HG03469 (cell line): ENCODE measurements at regions not wholly inside any gene's neighbourhood (a gene's known extent, or its start where the extent isn't known, plus 50 kb on each side); places are given as distances from the start of the nearest gene placed in this dataset.

Experiments
- ATAC-seq: cut with Tn5 transposase; IDR thresholded peaks from one replicate; pipeline ENCODE4 v1.9.1; 2021; ENCODE audit warnings: mild to moderate bottlenecking, moderate library complexity, moderate number of reproducible peaks; ENCODE audit not compliant: unreplicated experiment

DNA sequence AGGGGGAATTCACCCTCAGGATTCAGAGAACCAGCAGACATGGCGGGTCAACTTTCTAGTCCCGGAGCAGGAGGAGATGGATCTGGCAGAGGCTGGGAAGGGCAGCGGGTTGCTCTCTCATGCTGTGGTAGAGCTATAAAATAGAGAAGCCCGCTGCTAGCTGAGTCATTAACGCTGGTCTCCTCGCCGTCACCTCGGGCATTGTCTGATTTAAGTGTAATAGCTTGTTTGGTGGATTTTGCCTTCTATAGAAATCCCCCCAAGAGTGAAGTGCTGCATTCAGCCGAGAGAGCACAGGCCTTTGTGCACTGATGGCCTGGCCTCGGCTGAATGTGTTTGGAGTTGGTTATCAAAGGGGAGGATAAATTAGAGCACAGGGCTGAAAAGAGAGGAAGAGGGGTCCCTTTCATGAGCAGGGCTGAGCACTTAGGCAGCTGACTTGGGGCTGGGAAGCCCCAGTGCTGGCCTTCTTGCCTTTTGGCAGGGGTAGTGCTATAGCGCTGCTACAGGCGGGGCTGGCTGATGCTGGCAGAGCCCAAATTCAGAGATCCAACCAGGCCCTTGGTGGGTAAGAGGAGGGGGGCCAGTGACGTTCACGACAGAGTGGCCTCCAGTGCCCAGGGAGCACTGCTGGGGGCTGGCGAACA, 161.1 kb upstream of the CADM1 start:
- no peak for ATAC-seq

DNA sequence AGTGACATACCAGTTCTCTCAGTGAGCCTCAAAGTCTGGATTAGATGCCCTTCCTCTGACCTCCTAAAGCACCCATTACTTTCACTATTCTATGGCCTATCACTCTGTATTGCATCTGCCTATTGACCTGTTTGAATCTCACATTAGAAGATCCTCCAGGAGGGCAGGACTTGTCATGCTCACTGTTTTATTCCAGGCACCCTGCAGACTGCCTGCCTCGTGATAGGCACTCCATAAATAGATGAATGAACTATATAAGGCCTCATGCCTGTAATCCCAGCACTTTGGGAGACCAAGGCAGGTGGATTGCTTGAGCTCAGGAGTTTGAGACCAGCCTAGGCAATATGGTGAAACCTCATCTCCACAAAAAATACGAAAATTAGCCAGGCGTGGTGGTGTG, 160.1 kb upstream of the CADM1 start:
- no peak for ATAC-seq

DNA sequence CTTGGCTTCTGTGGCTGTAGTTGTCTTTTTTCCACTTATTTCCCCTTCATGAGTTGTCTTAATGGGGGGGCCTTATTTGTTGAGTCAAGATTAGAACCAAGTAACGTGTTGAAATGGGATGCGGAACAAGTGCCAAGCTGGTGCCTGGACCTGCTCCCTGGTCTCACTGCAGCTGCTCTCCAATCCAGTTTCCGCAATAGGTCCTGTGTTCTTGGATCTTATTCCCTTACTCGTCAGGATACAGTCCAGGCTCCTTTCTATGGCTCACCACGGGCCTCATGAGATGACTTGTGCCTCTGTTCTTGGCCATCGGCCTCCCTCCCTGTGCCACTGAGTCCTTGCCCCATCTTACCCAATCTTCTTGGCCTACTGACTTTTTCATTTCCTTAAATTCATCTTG, 159.6 kb upstream of the CADM1 start:
- ATAC-seq: no peak

DNA sequence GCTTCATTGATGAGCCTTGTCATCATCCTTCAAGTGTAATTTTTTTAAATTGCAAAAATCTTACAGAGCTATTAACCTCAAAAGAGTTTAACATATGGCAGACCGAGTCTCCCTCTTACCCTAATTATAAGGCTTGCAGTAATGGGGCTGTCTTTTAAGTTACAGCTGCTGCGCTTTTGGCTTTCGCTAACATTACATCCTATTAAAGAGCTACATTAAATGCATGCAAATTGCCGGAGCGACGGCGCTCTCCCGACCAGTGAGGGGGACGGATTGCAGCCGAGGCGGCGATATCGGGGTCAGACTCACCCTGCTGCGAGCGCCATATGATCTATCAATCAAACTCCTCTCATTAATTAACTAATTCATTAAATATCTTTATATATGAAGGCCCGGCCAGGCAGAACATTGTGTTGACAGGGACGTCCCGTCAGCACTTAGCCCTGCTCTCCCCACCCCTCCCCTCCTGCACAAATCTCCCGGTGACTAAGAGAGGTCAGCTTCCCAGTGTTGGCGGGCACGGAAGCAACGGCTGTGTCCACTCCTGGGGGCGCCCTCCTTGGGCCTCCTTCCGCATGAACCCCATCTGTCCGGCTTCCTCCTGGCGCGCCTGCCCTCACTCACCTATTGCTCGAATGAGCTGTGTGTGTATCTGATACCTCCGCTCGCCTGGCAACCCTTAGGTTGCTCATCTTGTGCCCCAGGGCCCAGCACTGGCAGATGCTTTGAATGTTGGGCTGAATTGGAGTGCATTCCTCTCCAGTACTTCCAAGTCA, 156.0 kb upstream of the CADM1 start:
- ATAC-seq: no peak

DNA sequence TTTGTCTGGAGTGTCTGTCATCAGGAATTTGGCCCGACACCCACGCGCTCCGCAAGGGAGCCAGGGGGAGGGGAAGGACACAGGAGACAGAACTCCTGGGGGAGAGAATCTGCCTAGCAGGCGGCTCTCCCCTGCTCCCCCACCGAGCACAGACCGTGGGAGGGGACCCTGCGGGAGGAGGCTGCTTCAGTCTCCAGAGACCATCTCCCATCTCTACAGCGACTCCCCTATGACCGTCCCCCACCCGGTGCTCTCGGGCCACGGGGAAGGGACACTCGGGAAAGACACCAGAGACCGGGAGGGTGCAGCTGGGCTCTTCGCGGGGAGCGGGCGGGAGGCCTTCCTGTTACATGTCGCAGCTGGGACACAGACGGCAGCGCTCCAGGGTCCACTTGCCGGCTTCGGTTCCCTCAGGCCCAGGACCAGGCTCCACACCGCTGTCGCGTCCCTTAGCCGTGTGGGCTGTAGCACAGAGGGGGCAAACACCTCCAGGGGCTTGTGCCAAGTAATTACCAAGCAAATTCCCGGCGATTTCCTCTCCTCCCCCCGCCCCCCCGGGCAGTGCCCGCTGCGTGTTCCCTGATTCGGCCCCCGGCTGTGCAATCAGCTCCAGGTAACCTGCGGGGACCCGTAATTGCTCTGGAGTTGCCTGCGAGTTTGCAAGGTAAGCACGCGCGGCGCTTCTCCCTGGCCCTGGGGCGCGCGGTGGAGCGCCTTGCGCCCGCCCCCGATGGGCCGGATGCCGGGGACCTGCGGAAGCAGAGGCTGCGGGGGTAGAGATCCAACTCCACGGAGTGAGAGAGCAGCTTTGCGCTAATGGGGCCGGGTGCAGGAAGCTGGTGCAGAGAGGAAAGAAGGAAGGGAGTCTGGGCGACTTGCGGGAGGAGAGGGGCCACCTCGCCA, 155.1 kb upstream of the CADM1 start:
- ATAC-seq: no peak

DNA sequence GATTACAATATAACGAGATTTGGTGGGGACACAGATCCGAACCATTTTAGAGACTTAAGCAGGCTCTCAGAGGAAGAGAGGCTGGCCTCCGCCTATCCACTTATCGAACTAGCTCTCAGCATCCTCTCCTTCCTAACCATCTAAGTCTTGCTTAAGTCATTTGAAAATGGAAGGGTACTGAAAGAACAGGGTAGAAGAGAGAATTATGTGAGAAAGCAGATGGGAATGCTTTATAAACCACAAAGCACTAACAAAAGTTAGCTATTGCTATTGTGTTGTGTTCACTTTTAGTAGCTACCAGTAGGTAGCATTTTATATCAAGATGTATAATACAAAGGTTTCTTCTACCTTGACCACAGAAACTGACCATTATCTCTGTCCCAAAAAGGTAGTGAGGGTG, 153.4 kb upstream of the CADM1 start:
- no peak for ATAC-seq

DNA sequence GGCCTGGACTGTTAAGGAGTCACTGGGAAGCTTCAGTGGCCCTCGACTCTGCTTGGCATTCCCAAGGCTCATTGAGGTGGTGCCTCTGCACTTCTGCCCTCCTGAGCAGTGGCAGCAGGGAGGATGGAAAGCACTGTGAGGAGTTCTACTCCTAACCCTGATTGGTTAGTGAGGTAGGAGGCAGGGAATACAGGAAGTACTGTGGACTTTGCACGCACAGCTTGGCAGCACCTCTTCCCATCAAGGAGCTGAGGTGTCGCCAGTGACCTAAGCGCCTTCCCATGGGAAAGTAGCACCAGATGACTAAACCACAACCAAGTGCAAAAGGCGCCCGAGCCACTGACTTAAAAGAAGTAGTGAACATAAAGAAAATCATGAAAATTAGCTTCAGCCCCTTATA, 152.5 kb upstream of the CADM1 start:
- ATAC-seq: no peak

DNA sequence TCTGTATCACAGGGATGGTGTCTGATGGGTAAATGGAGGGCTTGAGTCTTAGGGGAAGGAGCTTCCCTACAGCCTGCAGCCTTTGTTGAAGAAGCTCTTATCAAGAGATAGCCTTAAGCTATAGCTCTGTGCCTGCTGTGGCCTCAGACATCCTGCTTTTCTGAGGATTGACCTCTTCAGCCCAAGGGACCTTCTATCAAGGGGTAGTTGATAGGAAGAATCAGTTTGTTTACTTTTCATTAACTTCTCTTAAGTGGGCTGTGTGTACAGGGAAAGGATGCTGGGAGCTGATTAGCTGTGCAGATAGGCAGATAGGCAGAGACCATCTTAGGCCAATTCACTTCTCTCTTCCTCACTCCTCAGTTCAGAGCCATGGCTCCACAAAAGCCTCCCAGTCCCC, 151.8 kb upstream of the CADM1 start:
- ATAC-seq: no peak

DNA sequence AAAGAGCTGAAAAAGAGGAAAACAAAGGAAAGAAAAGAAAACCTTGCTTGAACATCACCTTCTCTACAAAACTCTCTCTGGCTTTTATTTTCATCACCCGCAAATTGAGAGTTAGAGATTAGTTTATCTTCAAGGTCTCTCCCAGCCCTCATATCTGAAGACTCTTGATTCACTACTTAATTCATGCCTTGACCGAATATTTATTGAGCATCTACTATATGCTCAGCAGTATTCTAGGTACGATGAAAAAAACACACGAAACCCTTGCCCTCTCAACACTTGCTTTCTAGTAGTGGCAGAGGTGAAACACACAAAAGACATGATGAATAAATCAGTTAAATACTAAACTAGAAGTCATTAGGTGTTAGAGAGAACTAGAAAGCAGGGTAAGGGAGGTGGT, 150.6 kb upstream of the CADM1 start:
- no peak for ATAC-seq

DNA sequence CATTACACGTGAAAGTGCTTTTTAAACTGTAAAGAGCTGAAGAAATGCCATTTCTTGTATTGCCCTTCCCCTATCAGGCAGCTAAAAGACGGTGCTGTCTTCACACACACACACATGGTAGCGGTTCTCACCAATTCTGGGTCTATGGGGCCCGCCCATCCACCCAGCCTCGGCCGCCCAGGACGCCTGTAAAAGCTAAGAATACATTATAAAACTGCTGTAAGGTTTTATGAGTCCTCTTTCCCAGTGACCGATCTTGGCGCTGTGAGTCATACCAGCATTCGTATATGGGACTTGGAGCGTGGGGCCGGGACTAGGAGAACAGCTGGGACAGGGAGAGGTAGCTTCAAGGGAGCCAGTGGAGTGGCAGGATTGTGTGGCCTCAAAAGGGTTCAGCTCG, 149.7 kb upstream of the CADM1 start:
- no peak for ATAC-seq

DNA sequence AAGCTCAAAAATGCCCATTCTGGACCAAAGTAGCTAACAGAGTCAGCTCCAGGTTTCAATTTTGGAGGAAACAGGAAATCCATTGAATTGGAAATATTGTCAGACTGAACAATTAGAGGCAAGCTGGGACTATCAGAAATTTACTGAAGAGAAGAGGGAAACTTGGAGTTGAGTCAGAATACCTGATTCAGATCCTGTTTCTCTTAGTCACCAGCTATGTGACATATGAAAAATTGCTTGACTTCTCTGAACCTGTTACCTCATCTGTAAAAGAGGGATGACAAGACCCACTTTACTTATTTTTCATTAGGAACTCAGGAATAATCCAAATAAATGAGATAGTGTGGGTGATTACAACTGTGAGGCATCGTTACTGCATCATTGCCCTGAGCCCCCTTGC, 148.9 kb upstream of the CADM1 start:
- ATAC-seq: no peak

DNA sequence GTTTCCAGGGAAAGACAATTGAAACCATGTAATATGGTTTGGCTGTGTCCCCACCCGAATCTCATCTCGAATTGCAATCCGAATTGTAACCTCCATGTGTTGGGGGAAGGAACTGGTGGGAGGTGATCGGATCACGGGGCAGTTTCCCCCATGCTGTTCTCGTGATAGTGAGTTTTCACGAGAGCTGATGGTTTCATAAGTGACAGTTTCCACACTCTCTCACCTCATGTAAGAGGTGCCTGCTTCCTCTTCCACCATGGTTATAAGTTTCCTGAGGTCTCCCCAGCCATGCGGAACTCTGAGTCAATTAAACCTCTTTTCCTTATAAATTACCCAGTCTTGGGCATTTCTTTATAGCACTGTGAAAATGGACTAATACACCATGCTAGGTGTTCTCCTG, 148.3 kb upstream of the CADM1 start:
- ATAC-seq: no peak

DNA sequence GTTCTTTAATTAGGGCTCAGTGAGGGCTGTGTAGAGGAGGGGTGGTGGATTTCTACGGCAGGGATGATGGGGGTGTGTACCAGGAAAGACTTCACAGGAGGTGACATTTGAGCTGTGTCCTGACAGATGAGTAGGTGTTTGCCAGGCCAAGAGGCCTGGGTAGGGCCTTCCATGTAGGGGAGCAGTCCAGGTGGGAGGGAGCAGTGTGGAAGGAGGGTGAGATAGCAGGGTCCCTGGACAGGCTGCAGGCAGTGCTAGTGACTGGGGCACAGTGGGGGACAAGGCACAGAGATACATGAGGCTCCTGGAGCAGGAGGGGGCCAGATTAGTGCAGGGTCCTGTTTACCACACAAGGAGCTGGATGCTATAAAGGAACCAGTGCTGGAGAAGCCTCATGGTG, 147.9 kb upstream of the CADM1 start:
- ATAC-seq: no peak

DNA sequence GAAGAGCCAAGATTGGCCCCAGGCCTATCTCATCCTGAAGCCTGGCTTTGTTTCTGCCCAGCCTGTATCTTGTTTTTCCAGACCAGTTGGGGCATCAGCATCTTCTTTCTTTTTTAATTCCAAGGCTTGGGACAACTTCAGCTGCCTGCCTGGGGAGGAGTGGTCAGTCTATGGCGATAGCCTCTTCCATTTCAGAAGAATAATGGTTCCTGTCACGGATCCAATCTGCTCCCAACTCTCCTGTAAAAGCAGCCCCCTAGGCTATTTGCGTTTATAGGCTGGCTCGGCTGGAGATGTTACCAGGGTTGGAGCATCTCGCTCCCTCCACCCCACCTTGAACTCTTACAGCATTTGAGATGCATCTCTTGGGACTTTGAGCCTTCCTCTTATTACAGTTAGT, 145.2 kb upstream of the CADM1 start:
- no peak for ATAC-seq

DNA sequence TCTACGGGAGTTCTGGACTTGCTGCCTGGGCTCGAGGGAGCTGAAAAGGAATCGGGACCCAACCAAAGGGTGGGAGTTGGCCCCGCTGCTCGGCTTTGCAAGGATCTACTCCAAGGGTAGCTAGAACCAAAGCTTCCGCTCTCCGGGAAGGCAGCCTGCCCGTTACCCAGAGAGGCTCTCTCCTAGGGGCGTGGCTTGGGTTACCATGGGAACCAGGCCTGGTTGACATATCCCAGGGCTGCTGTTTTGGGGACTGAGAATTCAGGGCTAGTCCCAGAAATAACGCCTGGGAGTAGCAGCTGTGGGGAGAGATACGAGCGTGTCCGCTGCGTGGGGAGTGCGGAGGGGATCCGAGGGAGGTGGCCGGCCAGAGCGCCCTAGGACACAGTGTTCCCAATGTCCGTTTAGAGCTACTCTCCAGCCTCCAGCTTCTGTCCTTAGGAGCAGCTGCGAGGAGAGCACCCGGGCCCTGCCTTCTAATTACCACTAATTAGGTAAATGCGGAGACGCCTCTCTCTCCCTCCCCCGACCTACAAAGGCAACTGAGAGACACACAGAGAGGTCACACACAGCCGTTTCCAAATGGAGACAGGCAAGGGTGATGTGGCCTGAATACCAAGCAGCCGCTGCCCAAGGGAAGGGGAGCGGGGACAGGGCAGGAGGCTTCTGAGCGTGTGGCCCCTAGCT, 141.6 kb upstream of the CADM1 start:
- no peak for ATAC-seq

DNA sequence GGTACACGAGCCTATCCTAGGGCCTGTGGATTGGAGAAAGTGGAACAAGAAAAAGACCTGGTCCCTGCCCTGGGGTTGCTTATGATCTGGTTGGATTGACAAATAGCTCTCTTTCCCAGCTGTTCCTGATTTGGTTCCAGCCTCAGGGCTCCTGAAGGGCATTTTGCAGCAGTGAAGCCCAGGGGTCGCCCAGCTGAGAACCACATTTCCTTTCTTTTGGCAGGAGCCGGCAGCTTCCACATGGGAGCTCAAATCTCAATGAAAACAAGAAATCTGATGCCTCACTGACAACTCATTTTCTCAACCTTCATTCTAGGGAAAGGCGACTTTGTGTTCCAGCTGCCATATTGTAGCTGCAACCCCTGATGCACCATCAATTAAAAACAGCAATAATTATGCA, 140.6 kb upstream of the CADM1 start:
- no peak for ATAC-seq

DNA sequence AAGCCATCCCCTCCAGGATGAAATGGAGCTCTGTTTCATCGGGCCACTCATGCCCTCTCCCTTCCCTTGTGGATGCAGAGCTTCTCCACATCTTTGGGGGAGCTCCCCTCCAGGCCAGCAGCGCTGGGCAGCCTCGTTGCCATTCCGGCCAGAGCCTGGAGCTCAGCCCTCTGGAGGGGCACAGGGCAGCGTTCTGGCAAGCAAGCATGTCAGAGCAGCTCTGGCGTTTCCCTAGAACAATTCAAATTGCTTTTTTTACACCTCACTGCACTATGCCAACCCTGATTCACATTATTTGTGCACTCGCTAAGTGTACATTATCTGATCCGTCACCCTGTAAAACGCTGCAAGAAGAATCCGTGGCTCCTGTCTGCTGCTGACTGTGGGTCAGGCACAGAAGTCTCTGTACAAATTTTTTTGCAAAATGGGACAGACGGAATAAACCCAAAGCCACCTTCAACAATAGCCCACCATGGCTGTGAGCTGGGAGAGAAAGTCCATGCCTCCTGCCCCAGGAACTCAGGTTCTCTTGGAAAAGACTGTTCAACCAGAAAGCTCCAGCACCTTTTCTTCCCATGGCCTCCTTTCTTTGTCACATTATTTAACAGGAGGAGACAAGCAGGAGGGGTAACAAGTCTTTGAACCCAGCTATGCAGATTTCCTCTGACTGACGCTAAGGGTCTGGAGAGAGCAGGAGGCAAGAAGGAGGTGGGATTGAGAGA, 139.5 kb upstream of the CADM1 start:
- ATAC-seq: no peak

DNA sequence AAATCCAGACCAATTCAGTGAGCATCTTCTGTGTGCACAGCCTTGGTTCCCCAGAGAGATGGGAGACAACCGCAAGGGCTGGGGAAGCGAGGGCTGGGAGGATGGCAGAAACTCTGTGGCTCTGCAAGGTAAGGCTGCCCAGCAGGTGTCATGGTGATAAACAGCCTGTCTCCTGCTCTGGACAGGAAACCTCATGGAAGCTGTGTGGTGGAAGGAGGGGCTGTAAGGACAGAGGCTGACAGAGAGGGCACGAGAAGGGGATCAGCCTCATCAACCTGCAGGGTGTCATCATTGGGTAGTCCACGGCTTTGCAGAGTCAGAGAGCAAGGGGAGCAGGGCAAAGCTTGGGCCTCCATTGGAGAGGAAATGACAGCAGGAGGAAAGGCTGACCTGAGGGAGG, 138.4 kb upstream of the CADM1 start:
- no peak for ATAC-seq

DNA sequence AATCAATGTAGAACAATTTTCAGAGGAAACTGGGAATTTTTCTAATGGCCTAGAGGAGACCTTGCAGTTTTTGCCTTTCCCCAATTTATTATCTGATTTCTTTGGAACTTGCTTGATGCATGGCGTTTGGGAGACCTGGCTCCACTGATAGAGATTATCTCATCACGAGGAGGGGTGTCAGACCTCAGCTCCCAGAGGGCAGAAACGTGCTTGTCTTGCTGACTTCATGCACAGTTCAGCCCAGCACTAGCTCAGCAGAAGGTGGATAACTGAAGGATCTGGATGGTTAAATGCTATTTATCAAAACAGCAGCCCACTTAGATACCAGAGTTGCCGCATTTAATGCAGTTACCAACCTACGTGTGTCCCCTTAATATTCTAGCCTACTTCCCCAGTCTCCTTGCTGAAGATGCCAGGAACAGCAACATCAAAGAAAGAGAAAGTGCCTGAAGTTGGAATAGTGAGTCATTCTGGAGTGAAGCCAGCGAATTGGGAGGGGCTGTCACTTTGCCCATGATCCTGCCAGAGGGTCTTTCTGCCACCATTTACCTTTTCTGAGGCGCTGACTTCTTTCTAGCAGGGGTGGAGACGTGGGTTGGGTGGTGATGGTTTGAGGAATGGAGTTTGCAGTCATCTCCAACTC, 133.5 kb upstream of the CADM1 start:
- ATAC-seq: no peak
